Ectodermal cell (in vitro differentiated cells): ENCODE measurements at regions not wholly inside any gene's neighbourhood (a gene's known extent, or its start where the extent isn't known, plus 50 kb on each side); places are given as distances from the start of the nearest gene placed in this dataset.

ENCODE experiments used
- H3K27ac ChIP-seq: 2 replicates; pipeline ENCODE4 v1.7.0; 2013; ENCODE audit warnings: mild to moderate bottlenecking, low read depth, low read length; ENCODE audit not compliant: insufficient read depth, poor library complexity, severe bottlenecking
- H3K27me3 ChIP-seq: 2 replicates; pipeline ENCODE4 v1.7.0; 2013; ENCODE audit warnings: mild to moderate bottlenecking, low read length; ENCODE audit not compliant: insufficient read depth, control insufficient read depth, poor library complexity, severe bottlenecking
- H3K36me3 ChIP-seq: one replicate; pipeline ENCODE4 v1.7.0; 2013; ENCODE audit warnings: low read length; ENCODE audit not compliant: control insufficient read depth, insufficient read depth
- H3K4me1 ChIP-seq: one replicate; pipeline ENCODE4 v1.7.0; 2013; ENCODE audit warnings: low read length; ENCODE audit not compliant: control insufficient read depth, insufficient read depth
- H3K4me3 ChIP-seq: 2 replicates; pipeline ENCODE4 v1.7.0; 2013; ENCODE audit warnings: low read depth, low read length, control low read depth; ENCODE audit not compliant: insufficient read depth
- H3K9me3 ChIP-seq: 2 replicates; pipeline ENCODE4 v1.7.0; 2013; ENCODE audit warnings: mild to moderate bottlenecking, low read length, moderate library complexity; ENCODE audit not compliant: control insufficient read depth
- WGBS, 2 experiments: methylation state at CpG; one replicate each; pipeline ENCODE4 v1.1.7; 2013; ENCODE audit warnings: missing lambda C conversion rate in 2 of 2; 5-methylcytosine and 5-hydroxymethylcytosine counted together

GRCh38 chr13:37395544-37395943 is 203.0 kb downstream of the POSTN start:
- Histone ChIP-seq H3K27me3 (no peaks in the 10 kb centered on the region), H3K9me3 (no peaks in the 10 kb centered on the region), H3K27ac (no peak overlapping the region), H3K36me3 (no peaks in the 10 kb centered on the region), H3K4me3 (no peak overlapping the region), H3K4me1 (no peaks in the 10 kb centered on the region)
- 85 to 86% methylated on average over 3 of the region's 3 CpGs for WGBS, 2 experiments

GRCh38 chr13:37392389-37392788 is 206.2 kb downstream of the POSTN start:
- Histone ChIP-seq H3K4me1 (no peaks in the 10 kb centered on the region), H3K4me3 (no peak overlapping the region), H3K27ac (no peak overlapping the region), H3K9me3 (no peaks in the 10 kb centered on the region), H3K27me3 (no peaks in the 10 kb centered on the region), H3K36me3 (no peaks in the 10 kb centered on the region)
- WGBS, 2 experiments, result 95 to 98% methylated on average over 3 of the region's 3 CpGs

- H3K4me1 ChIP-seq, result no peaks in the 10 kb centered on the region
- H3K27me3 ChIP-seq, result no peaks in the 10 kb centered on the region
- no peaks in the 10 kb centered on the region for H3K9me3 ChIP-seq
- H3K4me3 ChIP-seq, result no peak overlapping the region
- 91 to 97% methylated on average over 4 of the region's 4 CpGs for WGBS, 2 experiments
- no peaks in the 10 kb centered on the region for H3K36me3 ChIP-seq
- H3K27ac ChIP-seq, result no peak overlapping the region
These were observed 207.8 kb downstream of the POSTN start for GRCh38 chr13:37390735-37391134.

- 66 to 80% methylated on average over 2 of the region's 2 CpGs for WGBS, 2 experiments
- Histone ChIP-seq H3K4me3 (no peak overlapping the region), H3K27ac (no peak overlapping the region), H3K27me3 (no peaks in the 10 kb centered on the region), H3K36me3 (no peaks in the 10 kb centered on the region), H3K9me3 (no peaks in the 10 kb centered on the region), H3K4me1 (no peaks in the 10 kb centered on the region)
These were observed 212.5 kb downstream of the POSTN start for GRCh38 chr13:37385956-37386670.

- H3K9me3 ChIP-seq, result no peaks in the 10 kb centered on the region
- 88 to 92% methylated on average over 4 of the region's 4 CpGs for WGBS, 2 experiments
- H3K27ac ChIP-seq, result no peak overlapping the region
- no peaks in the 10 kb centered on the region for H3K27me3 ChIP-seq
- H3K36me3 ChIP-seq, result no peaks in the 10 kb centered on the region
- H3K4me1 ChIP-seq, result no peaks in the 10 kb centered on the region
- H3K4me3 ChIP-seq, result no peak overlapping the region
These were observed 213.3 kb downstream of the POSTN start for GRCh38 chr13:37385248-37385647.

- no peak overlapping the region for H3K4me3 ChIP-seq
- H3K27me3 ChIP-seq, result no peaks in the 10 kb centered on the region
- H3K9me3 ChIP-seq, result no peaks in the 10 kb centered on the region
- no peaks in the 10 kb centered on the region for H3K36me3 ChIP-seq
- H3K4me1 ChIP-seq, result no peaks in the 10 kb centered on the region
- no peak overlapping the region for H3K27ac ChIP-seq
- whole genome bisulfite sequencing, 2 experiments, result 94 to 97% methylated on average over 2 of the region's 2 CpGs
These were observed 214.7 kb downstream of the POSTN start for GRCh38 chr13:37383856-37384370.

GRCh38 chr13:37383046-37383445 is 215.5 kb downstream of the POSTN start:
- H3K27me3 ChIP-seq, result no peaks in the 10 kb centered on the region
- no peaks in the 10 kb centered on the region for H3K4me1 ChIP-seq
- no peaks in the 10 kb centered on the region for H3K9me3 ChIP-seq
- no peak overlapping the region for H3K4me3 ChIP-seq
- H3K27ac ChIP-seq, result no peak overlapping the region
- WGBS, 2 experiments, result 58 to 81% methylated on average over 1 of the region's 2 CpGs
- H3K36me3 ChIP-seq, result no peaks in the 10 kb centered on the region

- H3K4me1 ChIP-seq, result no peaks in the 10 kb centered on the region
- H3K27me3 ChIP-seq, result no peaks in the 10 kb centered on the region
- H3K4me3 ChIP-seq, result no peak overlapping the region
- H3K36me3 ChIP-seq, result no peaks in the 10 kb centered on the region
- 94 to 95% methylated on average over 2 of the region's 2 CpGs for whole genome bisulfite sequencing, 2 experiments
- no peak overlapping the region for H3K27ac ChIP-seq
- no peaks in the 10 kb centered on the region for H3K9me3 ChIP-seq
These were observed 216.4 kb downstream of the POSTN start for GRCh38 chr13:37382146-37382545.

GRCh38 chr13:37381502-37381901 is 217.1 kb downstream of the POSTN start:
- whole genome bisulfite sequencing, 2 experiments, result no CpG with 5 or more reads among the region's 1 CpG
- no peak overlapping the region for H3K27ac ChIP-seq
- no peaks in the 10 kb centered on the region for H3K4me1 ChIP-seq
- no peaks in the 10 kb centered on the region for H3K27me3 ChIP-seq
- no peaks in the 10 kb centered on the region for H3K9me3 ChIP-seq
- H3K36me3 ChIP-seq, result no peaks in the 10 kb centered on the region
- H3K4me3 ChIP-seq, result no peak overlapping the region

- Histone ChIP-seq H3K27me3 (no peaks in the 10 kb centered on the region), H3K36me3 (no peaks in the 10 kb centered on the region), H3K4me3 (no peak overlapping the region), H3K4me1 (no peaks in the 10 kb centered on the region), H3K9me3 (no peaks in the 10 kb centered on the region), H3K27ac (no peak overlapping the region)
- WGBS, 2 experiments, result 91 to 95% methylated on average over 3 to 4 of the region's 4 CpGs
These were observed 218.7 kb downstream of the POSTN start for GRCh38 chr13:37379841-37380240.
